Endothelial cell (in vitro differentiated cells): ENCODE measurements at regions not wholly inside any gene's neighbourhood (a gene's known extent, or its start where the extent isn't known, plus 50 kb on each side); places are given as distances from the start of the nearest gene placed in this dataset.

ENCODE experiments used
- DNase-seq: peaks from one replicate; pipeline ENCODE4 v3.0.0; 2021; ENCODE audit warnings: low spot score
- H3K27ac Mint-ChIP-seq: one replicate; pipeline ENCODE4 v1.8.0; 2021; ENCODE audit warnings: mixed read lengths, inconsistent platforms; ENCODE audit not compliant: unreplicated experiment
- H3K27me3 Mint-ChIP-seq: one replicate; pipeline ENCODE4 v1.8.0; 2021; ENCODE audit warnings: mild to moderate bottlenecking, moderate library complexity, mixed read lengths, inconsistent platforms; ENCODE audit not compliant: unreplicated experiment
- H3K36me3 Mint-ChIP-seq: one replicate; pipeline ENCODE4 v1.8.0; 2021; ENCODE audit warnings: mild to moderate bottlenecking, low read depth, mixed read lengths, inconsistent platforms; ENCODE audit not compliant: unreplicated experiment
- H3K4me1 Mint-ChIP-seq: one replicate; pipeline ENCODE4 v1.8.0; 2021; ENCODE audit warnings: mild to moderate bottlenecking, mixed read lengths, inconsistent platforms; ENCODE audit not compliant: unreplicated experiment
- H3K4me3 Mint-ChIP-seq: one replicate; pipeline ENCODE4 v1.8.0; 2021; ENCODE audit warnings: mild to moderate bottlenecking, mixed read lengths, inconsistent platforms; ENCODE audit not compliant: unreplicated experiment
- H3K9me3 Mint-ChIP-seq: one replicate; pipeline ENCODE4 v1.8.0; 2021; ENCODE audit warnings: mixed read lengths, inconsistent platforms; ENCODE audit not compliant: unreplicated experiment
- TF ChIP-seq, protein P1 (sequence below): fragments of 200-600 bp; sonication (generic); IDR thresholded peaks from one replicate; pipeline ENCODE4 v1.5.0; 2021; ENCODE audit warnings: antibody characterized with exemption; ENCODE audit not compliant: unreplicated experiment

- Mint-ChIP-seq H3K36me3 (no peaks in the 10 kb centered on the region), H3K4me1 (no peaks in the 10 kb centered on the region), H3K27ac (no peak overlapping the region), H3K9me3 (no peaks in the 10 kb centered on the region), H3K4me3 (no peak overlapping the region), H3K27me3 (no peaks in the 10 kb centered on the region)
- TF ChIP-seq, protein P1, sequence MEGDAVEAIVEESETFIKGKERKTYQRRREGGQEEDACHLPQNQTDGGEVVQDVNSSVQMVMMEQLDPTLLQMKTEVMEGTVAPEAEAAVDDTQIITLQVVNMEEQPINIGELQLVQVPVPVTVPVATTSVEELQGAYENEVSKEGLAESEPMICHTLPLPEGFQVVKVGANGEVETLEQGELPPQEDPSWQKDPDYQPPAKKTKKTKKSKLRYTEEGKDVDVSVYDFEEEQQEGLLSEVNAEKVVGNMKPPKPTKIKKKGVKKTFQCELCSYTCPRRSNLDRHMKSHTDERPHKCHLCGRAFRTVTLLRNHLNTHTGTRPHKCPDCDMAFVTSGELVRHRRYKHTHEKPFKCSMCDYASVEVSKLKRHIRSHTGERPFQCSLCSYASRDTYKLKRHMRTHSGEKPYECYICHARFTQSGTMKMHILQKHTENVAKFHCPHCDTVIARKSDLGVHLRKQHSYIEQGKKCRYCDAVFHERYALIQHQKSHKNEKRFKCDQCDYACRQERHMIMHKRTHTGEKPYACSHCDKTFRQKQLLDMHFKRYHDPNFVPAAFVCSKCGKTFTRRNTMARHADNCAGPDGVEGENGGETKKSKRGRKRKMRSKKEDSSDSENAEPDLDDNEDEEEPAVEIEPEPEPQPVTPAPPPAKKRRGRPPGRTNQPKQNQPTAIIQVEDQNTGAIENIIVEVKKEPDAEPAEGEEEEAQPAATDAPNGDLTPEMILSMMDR = no peak
- no peak for DNase-seq
These were observed 615.6 kb upstream of the PKN2 start for GRCh38 chr1:88068407-88068960.

DNA sequence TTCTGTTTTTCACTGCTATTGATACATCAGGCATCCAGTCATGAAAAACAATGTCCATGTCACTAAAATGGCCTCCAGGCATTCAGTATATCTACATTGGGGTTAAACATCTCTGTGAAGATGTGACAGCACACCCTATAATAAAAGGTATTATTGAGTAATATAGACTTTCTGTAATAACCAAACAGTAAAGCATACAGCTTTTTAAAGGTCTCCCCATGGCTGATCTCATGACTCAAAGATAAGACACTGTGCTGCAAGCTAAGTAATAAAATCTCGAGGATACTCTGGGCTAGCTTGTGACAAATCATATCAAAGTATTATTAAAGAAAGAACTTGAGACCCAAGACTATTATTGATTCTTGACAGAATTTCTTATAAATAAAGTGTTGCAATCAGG lies 613.1 kb upstream of the PKN2 start:
- no peak for DNase-seq
- Mint-ChIP-seq H3K9me3 (no peaks in the 10 kb centered on the region), H3K4me3 (no peak overlapping the region), H3K27ac (no peak overlapping the region), H3K4me1 (no peaks in the 10 kb centered on the region), H3K27me3 (no peaks in the 10 kb centered on the region), H3K36me3 (no peaks in the 10 kb centered on the region)
- TF ChIP-seq, protein P1 = no peak

DNA sequence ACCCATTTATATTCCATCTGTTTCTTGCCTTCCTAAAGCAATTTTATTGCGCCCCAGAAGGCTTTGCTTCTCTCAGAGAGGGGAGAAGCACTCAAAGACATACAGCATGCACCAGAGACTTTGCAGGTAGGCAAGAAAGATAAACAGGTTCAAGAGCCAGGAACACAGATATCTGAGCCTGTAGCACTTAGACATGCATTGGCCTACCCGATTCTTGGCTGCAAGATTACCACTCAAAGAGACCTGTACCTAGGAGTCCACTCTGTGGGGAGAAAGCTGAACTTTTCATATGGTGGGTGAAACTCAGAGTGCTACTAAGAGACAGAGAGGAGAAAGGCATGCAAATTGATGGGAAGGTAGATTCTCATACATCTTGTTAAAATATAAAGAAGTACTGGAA lies 609.4 kb upstream of the PKN2 start:
- H3K36me3 Mint-ChIP-seq = no peaks in the 10 kb centered on the region
- no peak overlapping the region for H3K4me3 Mint-ChIP-seq
- H3K27ac Mint-ChIP-seq = no peak overlapping the region
- H3K9me3 Mint-ChIP-seq = no peaks in the 10 kb centered on the region
- TF ChIP-seq, protein P1 = no peak
- no peak for DNase-seq
- H3K4me1 Mint-ChIP-seq = no peaks in the 10 kb centered on the region
- no peaks in the 10 kb centered on the region for H3K27me3 Mint-ChIP-seq

DNA sequence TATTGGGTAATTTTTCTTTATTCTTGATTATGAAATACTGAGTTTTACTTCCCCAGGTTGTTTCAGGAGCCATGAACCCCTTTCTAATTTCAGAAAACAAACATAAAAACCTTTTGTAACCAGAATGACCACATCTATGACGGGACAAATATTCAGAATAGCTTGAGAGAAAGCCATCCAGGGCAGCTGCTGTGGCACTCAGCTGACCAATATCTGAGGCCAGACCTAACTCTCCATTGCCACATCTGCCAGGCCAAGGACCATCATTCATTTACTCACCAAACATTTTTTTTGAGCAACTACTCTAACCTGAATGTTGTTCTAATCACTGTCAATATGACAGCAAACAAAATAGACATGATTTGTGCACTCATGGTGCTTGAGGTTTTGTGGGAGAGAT lies 608.3 kb upstream of the PKN2 start:
- no peak for DNase-seq
- H3K27me3 Mint-ChIP-seq = no peaks in the 10 kb centered on the region
- H3K4me3 Mint-ChIP-seq = no peak overlapping the region
- no peaks in the 10 kb centered on the region for H3K36me3 Mint-ChIP-seq
- H3K4me1 Mint-ChIP-seq = no peaks in the 10 kb centered on the region
- TF ChIP-seq, protein P1 = no peak
- H3K9me3 Mint-ChIP-seq = no peaks in the 10 kb centered on the region
- H3K27ac Mint-ChIP-seq = no peak overlapping the region

DNA sequence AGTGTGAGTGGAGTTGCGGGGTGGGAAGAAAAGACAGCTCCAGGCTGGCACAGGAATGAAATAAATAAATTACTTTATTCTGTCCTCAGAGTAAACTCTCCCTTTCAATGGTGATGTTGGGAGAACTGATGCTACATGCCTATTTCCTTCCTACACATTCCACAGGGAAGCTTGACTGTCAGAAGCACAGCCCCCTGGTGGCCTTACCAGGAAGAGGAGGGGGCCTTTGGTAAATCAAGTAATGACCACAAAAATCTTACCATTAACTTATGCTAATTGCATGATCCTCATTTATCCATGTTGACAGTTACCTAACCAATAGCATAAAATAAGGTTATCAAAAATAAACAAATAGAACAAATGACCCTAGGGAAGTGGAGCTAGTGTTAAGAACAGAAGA lies 605.0 kb upstream of the PKN2 start:
- Mint-ChIP-seq H3K27ac (no peak overlapping the region), H3K27me3 (no peaks in the 10 kb centered on the region), H3K36me3 (no peaks in the 10 kb centered on the region), H3K4me3 (no peak overlapping the region), H3K9me3 (no peaks in the 10 kb centered on the region), H3K4me1 (no peaks in the 10 kb centered on the region)
- DNase-seq = peak; percentile 65
- TF ChIP-seq, protein P1 = peak; percentile 72
